Glomerular endothelial cell (primary cell): ENCODE measurements at regions not wholly inside any gene's neighbourhood (a gene's known extent, or its start where the extent isn't known, plus 50 kb on each side); places are given as distances from the start of the nearest gene placed in this dataset.
"Not testable (repeated sequence)": the region's sequence is repeated elsewhere in the genome, so short reads cannot be mapped to it uniquely, and the experiment has no call there.

Experiments used
- DNase-seq: peaks from one replicate; pipeline ENCODE4 v3.0.0-alpha.2; 2011; ENCODE audit warnings: low read depth, low spot score; ENCODE audit errors: extremely low read depth

DNA sequence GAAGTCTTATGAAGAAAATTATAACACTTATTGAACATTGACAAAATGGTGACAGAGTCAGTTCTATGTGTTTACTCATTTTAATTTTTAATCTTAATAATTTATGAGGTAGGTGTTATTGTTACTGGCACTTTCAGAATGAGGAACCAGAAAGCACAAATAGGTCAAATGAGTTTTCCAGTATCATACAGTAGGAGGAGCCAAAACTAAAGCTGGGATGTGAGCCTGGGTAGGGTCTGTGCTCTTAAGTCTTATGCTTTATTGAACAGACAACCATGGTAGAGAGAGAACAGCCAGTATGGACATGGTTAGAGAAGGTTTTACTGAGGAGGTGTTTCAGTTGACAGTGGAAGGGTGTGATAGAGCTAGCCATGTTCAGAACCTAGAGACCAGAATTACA, 775.7 kb downstream of the TMTC2 start:
- DNase-seq = no peak

DNA sequence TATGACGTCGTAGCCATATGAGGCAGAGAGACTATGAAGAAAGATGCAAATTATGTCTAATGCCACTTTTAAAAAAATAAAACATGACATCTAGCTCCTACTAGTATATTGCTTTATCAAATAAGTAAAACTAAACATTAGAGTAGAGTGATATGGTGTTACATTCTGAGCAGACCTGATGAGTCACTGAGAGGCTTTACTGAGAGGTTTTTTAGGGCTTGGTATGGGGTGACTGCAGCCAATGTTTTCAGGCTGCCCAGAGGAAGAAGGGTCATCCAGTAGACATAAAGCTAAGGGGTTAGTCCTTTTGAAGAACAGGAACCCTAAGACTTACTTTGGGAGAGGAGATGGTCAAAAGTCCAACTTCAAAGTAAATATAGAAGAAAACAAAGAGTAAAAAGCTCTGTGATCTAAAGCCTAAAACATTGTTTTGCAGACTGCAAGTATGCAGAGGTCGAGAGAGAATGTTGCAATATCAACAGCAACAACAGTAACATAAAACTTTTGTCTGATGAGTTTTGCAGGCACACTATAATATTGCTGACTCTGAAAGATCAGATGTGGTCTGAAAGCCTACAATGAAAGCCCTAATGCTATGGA, 774.7 kb downstream of the TMTC2 start:
- no peak for DNase-seq

DNA sequence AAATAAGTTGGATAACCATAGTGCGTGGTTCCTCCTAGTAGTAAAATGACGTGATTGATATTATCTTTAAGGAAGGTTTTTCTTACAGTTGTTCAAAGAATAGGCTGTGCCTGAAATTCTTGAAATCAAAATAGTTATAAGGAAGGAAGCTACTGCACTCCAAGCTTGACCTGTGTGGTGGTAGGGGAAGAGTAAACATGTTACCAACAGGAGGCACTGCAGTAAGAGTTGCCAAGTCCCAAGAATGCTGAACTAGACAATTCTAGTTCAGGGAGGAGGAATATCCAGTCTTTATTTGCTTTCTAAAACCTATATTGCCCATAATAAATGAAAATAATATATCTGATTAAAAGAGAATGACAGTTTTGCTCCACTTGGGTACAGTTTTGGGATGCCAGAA, 764.5 kb downstream of the TMTC2 start:
- no peak for DNase-seq

DNA sequence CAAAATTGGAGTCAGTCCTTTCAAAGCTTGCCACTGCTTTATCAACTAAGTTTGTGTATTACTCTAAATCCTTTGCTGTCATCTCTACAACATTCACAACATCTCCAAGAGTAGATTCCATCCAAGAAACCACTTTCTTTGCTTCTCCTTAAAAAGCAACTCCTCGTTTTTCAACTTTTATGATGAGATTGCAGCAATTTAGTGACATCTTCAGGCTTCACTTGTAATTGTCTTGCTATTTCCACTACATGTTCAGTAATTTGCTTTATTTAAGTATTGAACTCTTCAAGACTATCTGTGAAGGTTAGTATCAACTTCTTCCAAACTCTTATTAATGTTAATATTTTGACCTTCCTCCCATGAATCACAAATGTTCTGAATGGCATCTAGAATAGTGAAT, 747.9 kb downstream of the TMTC2 start:
- no peak for DNase-seq

DNA sequence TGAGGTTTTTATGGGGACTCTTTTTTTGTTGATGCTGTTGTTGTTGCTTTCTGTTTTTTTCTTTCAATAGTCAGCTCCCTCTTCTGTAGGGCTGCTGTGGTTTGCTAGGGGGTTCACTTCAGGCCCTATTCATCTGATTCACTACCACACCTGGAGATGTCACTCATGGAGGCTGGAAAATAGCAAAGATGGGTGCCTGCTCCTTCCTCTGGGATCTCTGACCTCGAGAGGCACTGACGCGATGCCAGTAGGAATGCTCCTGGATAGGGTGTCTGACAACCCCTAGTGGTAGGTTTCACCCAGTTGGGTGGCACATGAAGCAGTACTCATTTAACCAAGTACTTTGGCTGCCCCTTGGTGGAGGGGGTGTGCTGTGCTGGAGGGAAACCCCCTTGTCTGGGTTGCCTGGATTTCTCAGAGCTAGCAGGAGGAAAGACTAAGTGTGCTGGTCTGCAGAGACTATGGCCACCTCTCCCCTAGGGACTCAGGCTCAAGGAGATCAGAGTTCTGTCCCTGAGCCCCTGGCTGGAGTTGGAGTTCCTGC, 745.5 kb downstream of the TMTC2 start:
- no peak for DNase-seq

DNA sequence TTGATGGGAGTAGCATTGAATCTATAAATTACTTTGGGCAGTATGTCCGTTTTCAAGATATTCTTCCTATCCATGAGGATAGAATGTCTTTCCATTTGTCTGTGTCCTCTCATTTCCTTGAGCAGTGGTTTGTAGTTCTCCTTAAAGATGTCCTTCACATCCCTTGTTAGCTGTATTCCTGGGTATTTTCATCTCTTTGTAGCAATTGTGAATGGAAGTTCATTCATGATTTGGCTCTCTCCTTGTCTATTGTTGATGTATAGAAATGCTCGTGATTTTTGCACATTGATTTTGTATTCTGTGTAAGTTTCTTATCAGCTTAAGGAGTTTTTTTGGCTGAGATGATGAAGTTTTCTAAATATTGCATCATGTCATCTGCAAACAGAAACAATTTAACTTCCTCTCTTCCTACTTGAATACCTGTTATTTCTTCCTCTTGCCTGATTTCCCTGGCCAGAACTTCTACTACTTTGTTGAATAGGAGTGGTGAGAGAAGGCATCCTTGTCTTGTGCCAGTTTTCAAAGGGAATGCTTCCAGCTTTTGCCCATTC, 741.0 kb downstream of the TMTC2 start:
- DNase-seq = not testable (repeated sequence)

DNA sequence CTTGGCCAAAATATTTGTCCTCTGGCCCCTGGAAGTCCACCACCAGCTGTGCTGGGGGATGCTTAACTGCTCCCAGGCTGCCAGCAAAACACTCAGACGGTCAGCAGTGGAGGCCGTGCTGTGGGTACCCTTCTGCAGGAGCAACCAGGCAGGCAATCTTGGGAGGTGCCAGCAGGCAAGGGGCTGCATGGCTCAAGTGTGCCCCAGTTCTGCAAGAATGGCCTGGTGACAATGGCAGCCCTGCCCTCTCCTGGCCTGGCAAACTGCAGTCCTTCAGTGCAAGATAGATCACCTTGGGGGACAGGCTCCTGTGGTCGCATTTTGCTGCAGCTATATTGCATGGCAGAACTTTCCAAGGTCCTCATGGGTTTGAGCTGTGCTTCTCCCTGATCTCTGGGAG, 728.3 kb downstream of the TMTC2 start:
- no peak for DNase-seq

DNA sequence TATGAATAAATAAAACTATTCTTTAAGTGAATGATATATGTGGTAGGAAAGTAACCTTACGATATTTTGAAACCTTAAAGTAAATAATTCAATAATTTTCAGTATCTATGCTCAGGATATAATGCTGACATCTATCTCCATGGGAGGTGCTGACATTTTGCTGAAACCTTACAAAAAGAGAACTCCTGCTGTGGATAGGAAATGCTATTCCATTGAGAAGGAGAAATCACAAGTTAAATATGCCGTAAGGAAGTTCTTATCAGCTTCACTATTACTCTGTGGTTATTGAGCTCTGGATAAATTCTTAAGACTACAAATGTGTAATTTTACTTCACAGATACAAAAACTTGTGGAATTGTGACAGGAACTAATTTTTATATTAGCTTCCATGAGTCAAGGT, 722.1 kb downstream of the TMTC2 start:
- no peak for DNase-seq

DNA sequence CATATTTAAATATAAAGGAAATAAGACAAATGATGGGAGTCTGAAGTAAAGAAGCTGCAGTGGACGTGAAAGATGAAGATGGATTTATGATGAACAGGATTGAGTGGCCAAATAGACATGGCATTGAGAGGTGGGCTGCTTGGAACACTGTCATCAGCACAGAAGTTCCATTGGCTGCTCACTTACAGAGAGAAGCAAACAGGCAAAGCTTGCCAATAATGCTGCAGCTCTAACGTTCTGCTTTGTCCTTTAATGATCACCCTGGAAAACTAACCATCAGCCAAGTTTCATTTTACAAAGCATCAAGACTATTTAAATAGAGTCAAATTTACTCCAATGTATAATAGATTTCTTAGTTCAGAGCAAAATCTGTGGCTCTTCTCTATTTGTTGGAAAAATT, 721.4 kb downstream of the TMTC2 start:
- DNase-seq = no peak

DNA sequence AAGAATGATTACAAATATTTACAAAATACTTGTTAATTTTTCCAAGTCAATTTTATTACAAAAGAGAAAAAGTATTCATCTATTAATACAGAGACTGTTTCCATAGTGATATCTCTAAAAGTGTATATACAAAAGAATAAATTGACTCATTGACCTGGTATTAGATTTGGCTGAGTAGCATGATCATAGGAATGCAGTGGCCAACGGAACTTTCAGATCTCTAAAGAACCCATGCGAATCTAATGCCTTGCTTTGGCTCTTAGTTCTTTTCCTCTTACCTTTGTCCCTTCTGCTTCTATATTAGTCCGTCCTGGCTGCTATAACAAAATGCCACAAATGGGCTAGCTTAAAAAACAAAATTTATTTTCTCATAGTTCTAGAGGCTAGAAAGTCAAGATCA, 717.8 kb downstream of the TMTC2 start:
- no peak for DNase-seq

DNA sequence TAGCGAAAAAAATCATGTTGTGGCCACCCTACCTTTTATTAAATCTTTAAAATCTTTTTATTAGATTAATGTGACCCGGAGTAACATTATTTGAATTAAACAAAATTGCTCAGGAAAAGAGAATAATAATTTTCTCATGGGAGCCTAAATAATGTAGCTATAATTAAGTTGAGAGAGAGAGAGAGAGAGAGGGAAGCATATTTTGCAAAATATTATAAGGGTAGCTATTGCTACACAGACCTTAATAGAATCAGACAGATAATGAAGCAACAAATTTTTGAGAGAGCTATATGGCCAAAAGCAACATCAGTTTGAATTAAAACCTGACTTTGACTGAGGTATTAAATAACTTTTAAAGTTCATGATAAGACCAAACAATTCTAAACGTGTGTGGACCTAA, 703.5 kb downstream of the TMTC2 start:
- DNase-seq = no peak

DNA sequence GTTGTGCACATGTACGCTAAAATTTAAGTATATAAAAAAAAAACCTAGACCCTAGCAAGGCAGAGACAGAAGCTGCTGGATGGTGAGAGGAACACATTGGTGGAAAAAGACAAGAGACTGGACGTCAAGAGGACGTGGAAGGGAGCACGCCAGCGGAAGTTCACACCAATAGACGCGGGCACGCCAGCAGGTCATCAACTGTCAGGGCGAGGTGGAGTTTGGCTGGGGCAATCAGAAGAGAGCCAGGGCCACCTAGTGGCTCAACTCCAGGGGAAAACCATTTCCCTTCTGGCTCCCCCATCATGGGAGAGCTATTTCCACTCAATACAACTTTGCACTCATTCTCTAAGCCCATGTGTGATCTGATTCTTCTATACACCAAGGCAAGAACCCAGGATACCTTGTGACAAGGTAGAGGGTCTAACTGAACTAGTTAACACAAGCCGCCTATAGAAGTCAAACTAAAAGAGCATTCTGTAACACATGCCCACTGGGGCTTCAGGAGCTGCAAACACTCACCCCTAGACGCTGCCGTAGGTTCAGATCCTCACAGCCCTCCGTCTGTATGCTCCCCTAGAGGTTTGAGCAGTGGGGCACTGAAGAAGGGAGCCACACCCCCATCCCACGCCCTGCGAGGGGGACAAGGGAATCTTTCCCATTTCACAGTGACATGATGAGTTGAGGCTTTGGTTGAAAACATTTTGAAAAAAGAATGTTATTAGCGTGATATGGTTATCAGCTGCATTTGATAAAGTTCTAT, 702.7 kb downstream of the TMTC2 start:
- DNase-seq = no peak

DNA sequence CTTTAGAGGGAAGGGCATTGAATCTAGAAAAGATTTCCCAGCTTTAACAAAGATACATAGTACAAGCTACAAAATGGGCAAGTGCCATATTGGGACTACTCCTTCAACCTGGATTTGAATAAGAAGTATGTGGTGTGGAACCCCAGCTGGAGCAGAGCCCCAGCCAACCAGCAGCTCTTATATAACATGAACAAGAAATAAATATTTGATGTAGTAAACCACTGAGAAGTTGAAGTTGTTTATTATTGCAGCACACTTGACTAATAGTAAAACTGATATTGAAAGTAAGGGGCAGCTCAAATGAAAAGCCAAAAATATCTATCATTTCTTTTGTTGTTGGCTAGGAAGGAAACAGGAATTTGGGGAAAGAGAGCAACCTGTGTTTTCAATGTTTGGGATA, 701.8 kb downstream of the TMTC2 start:
- no peak for DNase-seq

DNA sequence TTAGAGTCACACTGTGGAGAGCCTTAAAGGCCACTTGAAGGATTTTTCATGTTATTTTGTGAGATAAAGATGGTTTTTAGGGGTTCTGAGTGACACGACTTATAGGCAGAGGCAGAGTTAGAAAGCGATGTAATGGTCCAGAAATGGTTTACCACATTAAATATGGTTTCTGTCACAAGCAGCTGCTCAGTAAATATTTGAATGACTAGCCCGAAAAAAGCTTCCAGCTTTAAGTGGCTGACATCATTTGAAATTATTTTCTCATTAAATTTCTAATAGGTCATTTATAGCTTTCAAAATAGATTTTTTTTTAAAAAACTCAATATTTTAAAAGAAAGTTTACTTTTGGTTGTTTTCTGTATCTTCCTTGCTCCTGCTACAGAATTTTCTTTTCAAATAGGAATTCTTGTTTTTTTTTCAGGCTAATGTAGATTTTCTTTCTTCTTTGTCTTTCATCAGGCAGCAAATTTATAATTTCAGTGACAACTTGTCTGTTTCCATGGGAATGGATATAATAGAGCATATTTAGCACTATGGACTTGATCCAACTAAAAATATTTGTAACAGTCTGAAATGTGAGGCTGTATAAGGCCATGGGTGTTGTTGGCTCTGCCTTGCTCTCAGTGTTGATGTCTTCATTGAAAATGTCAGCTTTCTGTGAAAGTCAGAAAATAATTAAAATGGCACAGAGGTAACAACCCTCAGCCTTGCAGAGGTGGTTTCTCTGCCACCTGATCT, 700.0 kb downstream of the TMTC2 start:
- DNase-seq = no peak

DNA sequence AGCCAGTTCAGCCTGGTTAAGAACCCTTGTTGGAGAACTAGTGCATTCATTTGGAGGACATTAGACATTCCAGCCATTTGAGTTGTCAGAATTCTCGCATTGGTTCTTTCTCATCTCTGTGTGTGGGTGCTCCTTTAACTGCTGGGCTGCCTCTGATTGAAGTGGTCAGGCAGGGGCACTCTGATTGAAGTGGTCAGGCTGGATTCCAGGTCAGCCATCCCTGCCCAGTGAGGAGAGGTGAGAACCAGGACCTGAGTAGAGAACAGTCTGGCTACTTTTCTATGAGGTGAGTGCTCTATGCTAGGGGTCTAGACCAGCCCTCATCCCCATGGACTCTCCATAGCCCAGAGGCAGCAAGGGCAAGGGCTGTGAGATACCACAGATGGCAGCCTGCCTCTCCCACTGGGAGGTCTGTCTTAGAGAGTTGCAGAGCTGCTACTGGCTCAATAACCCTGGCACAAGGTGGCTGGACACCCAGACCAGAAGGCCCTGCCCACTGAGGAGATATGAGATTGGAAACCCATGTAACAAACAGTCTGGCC, 691.6 kb downstream of the TMTC2 start:
- no peak for DNase-seq

DNA sequence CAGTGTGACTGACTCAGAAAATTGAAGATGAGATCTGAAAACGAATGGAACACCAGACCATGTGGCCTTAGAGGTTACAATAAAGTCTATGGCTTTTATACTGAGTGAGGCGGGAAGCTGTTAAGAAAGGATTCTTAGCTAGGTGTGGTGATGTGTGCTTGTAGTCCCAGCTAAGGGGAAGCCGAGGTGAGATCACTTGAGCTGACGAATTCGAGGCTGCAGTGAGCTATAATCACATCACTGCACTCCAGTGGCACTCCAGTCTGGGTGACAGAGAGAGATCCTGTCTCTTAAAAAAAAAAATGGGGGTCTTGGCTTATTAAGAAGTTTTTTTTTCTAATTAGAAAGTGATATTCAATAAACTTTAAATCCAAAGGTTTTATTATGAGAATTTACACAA, 678.6 kb downstream of the TMTC2 start:
- no peak for DNase-seq

DNA sequence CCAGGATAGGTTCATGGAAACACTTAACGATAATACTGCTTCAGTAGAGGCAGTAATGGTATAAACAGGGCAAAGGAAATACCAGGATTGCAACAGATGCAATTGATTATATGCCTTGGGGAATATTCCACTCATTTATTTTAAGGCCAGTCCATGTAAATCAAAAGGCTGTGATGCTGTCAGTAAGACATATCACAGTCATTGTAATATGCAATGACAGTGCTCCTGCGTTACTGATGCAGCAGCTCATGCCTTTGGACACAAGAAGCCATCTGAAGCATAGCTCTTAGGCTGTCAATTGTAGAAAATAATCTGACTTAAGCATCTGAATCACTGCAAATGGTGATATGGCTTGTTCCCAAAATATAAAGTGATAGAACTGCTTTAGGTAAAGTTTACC, 674.8 kb downstream of the TMTC2 start:
- no peak for DNase-seq

DNA sequence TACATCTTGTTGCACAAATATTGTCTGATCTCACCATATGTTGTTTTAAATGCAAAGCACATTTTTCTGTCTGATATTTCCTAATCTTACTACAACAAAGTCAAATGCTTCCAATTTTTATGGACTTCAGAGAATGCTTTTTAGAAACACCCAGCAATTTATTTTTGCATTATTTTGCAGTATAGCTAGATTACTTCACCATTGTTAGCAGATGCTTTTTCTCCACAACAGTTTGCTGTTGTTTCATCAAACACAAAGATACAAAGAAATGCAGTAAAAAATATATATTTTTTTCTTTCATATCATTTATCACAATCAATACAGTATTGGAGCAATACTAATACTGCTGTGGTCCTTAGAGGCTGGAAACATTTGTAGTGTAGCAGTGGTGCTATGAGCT, 674.4 kb downstream of the TMTC2 start:
- DNase-seq = no peak

DNA sequence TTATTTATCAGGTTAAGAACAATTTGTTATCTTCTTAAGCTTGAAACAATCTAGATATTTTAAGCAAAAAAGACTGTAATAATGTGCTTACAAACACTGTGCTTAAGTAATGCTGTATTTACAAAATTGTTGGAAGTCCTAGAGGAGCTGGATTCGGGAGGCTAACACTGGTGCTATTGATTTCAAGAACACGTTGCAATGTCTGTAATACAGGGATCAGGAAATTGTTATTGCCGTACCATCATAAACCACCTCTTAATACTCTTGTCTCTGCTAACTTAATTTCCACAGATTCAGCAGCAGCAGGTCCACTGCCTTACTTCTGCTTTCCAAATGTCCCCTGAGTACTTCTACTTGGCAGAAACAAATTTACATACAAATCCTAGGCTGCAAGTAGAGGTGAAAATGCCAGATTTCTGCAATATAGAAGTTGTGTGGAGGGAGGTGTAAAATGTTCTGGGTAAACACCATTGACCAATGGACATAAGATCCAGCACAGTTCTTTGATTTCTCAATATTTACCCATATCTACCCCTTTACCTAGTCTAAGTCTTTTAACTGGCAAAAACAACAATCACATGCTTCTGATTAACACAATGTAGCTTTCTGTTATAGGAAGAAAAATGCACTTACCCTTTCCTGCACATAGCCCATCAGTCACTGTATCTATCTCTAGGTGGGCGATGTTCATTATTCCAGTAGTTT, 663.4 kb downstream of the TMTC2 start:
- no peak for DNase-seq

DNA sequence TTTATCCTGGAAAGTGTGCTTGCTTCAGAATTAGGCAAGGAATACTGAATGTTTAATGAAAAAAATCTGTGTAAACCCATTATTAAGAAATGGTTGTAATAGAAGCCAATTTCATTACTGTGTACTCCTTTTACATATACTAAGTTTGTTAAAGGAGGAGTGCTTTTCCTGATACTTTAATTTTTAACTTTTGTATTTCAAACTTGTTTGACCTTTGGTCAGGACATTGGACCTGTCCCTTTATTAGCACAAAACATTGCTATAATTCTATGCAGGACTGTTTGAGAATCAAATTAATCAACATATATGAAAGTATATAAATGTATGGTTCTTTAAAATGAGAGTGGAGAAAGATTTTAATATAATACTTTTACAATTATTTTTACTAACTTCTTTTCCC, 659.6 kb downstream of the TMTC2 start:
- DNase-seq = no peak

DNA sequence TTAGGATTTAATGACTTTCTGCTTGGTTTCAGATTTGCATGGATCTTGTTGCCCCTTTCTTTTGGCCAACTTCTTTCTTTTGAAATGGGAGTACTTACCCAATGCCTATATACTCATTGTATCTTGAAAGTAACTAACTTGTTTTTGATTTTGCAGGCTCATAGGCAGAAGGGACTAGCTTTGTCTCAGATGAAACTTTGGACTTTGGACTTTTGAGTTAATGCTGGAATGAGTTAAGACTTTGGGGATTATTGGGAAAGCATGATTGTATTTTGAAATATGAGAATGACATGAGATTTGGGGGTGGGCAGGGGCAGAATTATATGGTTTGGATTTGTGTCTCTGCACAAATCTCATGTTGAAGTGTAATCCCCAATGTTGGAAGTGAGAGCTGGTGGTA, 657.1 kb downstream of the TMTC2 start:
- DNase-seq = no peak
